ENCODE measurements at regions not wholly inside any gene's neighbourhood (a gene's known extent, or its start where the extent isn't known, plus 50 kb on each side); places are given as distances from the start of the nearest gene placed in this dataset.

DNA sequence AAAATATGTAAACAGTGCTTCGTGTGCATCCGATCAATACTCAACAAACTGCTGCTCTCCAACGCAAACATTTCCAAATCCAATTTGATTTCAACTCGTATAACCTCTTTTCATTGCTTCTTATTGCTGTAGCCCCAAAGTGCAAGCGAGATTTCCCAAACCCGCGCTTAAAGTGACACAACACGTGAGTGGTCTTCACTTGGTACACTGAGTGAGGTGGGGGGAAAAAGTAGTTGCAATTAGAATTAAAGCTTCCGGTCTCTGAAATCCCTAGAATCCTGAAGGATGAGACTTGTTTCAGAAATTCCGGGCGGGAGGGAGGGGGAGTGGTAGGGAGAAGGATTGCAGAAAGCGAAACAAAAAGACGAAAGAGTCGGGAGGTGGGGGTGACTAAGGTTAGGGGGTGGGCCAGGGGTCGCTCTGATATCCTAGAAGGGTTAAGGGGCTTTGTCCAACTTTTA, 387.5 kb downstream of the BCAT1 start:
- no peaks in the 10 kb centered on the region for H3K36me3 ChIP-seq (ENCODE audit: control insufficient read depth in 4 of 4, insufficient read depth in 4 of 4, low read length in 4 of 4)
- TF ChIP-seq, protein P1, sequence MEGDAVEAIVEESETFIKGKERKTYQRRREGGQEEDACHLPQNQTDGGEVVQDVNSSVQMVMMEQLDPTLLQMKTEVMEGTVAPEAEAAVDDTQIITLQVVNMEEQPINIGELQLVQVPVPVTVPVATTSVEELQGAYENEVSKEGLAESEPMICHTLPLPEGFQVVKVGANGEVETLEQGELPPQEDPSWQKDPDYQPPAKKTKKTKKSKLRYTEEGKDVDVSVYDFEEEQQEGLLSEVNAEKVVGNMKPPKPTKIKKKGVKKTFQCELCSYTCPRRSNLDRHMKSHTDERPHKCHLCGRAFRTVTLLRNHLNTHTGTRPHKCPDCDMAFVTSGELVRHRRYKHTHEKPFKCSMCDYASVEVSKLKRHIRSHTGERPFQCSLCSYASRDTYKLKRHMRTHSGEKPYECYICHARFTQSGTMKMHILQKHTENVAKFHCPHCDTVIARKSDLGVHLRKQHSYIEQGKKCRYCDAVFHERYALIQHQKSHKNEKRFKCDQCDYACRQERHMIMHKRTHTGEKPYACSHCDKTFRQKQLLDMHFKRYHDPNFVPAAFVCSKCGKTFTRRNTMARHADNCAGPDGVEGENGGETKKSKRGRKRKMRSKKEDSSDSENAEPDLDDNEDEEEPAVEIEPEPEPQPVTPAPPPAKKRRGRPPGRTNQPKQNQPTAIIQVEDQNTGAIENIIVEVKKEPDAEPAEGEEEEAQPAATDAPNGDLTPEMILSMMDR (IDR thresholded peaks at IDR 0.05; ENCODE audit: control extremely low read depth, extremely low read depth) = no peak
- no peaks in the 10 kb centered on the region for H3K27me3 ChIP-seq (ENCODE audit: control insufficient read depth in 3 of 3, insufficient read depth in 3 of 3, low read length in 2 of 3)
- 0 to 1% methylated on average over 15 of the region's 15 CpGs for WGBS, 2 donors
- H3K9me3 ChIP-seq (ENCODE audit: control insufficient read depth in 4 of 4, insufficient read depth in 3 of 4, low read length in 3 of 4) = no peaks in the 10 kb centered on the region
- peak in 2 of 3 donors; percentile 82 to 88 for DNase-seq
- peak overlapping the region in 1 of 2 donors; percentile 84 for H3K9ac ChIP-seq (ENCODE audit: insufficient read depth in 1 of 2, low read length in 2 of 2)
- peak; percentile 58 for ATAC-seq (ENCODE audit: insufficient read depth, low FRiP score)
- H3K4me1 ChIP-seq (ENCODE audit: control insufficient read depth in 5 of 5, insufficient read depth in 5 of 5, low read length in 5 of 5) = peaks cover 0 to 40% (median 6%) of the 10 kb centered on the region in 5 donors
- H3K27ac ChIP-seq (ENCODE audit: low read depth in 1 of 2, low read length in 1 of 2) = peak overlapping the region; percentile 61 to 91
- H3K4me3 ChIP-seq = peak overlapping the region; percentile 73

DNA sequence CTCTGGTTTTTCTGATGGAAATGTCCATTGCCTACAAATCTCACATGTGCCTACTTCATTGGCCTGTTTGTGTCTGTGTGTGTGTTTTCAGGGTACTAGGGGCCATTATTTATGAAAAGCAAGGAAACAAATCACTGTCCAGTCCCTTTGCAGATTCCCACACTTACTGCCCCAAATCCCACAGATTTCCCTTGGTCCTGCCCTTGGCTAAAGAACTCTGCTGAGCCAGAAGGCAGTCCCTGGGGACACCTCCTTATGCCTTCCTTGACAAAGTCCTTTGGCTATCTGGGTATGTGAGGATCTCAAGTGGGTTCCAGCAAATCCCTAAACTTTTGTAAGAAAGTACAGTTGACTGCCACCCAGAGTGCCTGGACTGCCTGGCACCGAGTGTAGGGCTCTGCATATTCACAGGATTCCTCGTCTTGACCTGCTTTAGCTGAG, 388.1 kb downstream of the BCAT1 start:
- peak in 2 of 3 donors; percentile 58 to 64 for DNase-seq
- no peaks in the 10 kb centered on the region for H3K36me3 ChIP-seq (ENCODE audit: control insufficient read depth in 4 of 4, insufficient read depth in 4 of 4, low read length in 4 of 4)
- peak overlapping the region; percentile 17 to 23 for H3K27ac ChIP-seq (ENCODE audit: low read depth in 1 of 2, low read length in 1 of 2)
- TF ChIP-seq, protein P1 (IDR thresholded peaks at IDR 0.05; ENCODE audit: control extremely low read depth, extremely low read depth) = no peak
- H3K4me1 ChIP-seq (ENCODE audit: control insufficient read depth in 5 of 5, insufficient read depth in 5 of 5, low read length in 5 of 5) = peaks cover 0 to 40% (median 6%) of the 10 kb centered on the region in 5 donors
- ATAC-seq (ENCODE audit: insufficient read depth, low FRiP score) = no peak
- no peaks in the 10 kb centered on the region for H3K27me3 ChIP-seq (ENCODE audit: control insufficient read depth in 3 of 3, insufficient read depth in 3 of 3, low read length in 2 of 3)
- H3K9me3 ChIP-seq (ENCODE audit: control insufficient read depth in 4 of 4, insufficient read depth in 3 of 4, low read length in 3 of 4) = no peaks in the 10 kb centered on the region
- H3K4me3 ChIP-seq = no peak overlapping the region
- WGBS, 2 donors = 25 to 38% methylated on average over 2 of the region's 2 CpGs
- peak overlapping the region; percentile 38 to 84 for H3K9ac ChIP-seq (ENCODE audit: insufficient read depth in 1 of 2, low read length in 2 of 2)

DNA sequence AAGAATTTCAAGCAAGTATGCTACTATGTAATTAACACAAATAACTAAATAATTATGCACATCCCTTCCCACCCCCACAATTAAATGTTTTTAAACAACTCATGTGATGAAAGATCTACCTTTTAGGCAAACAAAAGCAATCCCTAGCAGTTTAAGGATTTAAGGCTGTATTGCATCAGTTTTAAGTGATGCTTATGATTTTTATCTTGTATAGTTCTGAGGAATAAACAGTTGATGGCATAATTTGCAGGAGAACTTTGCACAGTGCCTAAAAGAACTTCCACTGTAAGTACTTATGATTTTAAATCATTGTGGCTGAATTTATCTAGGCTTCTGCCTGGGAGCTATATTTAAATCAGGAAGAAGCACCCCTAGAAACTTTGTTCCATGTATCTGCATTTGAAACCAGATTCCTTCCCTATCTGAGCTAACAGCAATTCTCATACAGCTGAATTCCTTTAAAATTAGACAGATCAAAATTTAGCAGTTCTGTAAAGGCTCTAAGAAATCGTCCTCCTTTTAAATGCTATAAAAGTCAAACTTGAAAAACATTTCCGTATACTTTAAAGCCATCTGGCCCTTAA, 388.6 kb downstream of the BCAT1 start:
- ATAC-seq (ENCODE audit: insufficient read depth, low FRiP score) (no peak), DNase-seq (peak in 2 of 3 donors; percentile 49 to 61)
- Histone ChIP-seq H3K27ac (ENCODE audit: low read depth in 1 of 2, low read length in 1 of 2) (peak overlapping the region in 1 of 2 donors; percentile 23), H3K9ac (ENCODE audit: insufficient read depth in 1 of 2, low read length in 2 of 2) (peak overlapping the region in 1 of 2 donors; percentile 84), H3K9me3 (ENCODE audit: control insufficient read depth in 4 of 4, insufficient read depth in 3 of 4, low read length in 3 of 4) (no peaks in the 10 kb centered on the region), H3K36me3 (ENCODE audit: control insufficient read depth in 4 of 4, insufficient read depth in 4 of 4, low read length in 4 of 4) (no peaks in the 10 kb centered on the region), H3K27me3 (ENCODE audit: control insufficient read depth in 3 of 3, insufficient read depth in 3 of 3, low read length in 2 of 3) (no peaks in the 10 kb centered on the region), H3K4me1 (ENCODE audit: control insufficient read depth in 5 of 5, insufficient read depth in 5 of 5, low read length in 5 of 5) (peaks cover 0 to 40% (median 6%) of the 10 kb centered on the region in 5 donors), H3K4me3 (no peak overlapping the region)
- TF ChIP-seq, protein P1 (IDR thresholded peaks at IDR 0.05; ENCODE audit: control extremely low read depth, extremely low read depth) = no peak
- 30 to 42% methylated on average over 2 of the region's 2 CpGs for WGBS, 2 donors
